SKM-1 (cell line): ENCODE measurements at regions not wholly inside any gene's neighbourhood (a gene's known extent, or its start where the extent isn't known, plus 50 kb on each side); places are given as distances from the start of the nearest gene placed in this dataset.
"Not testable (repeated sequence)": the region's sequence is repeated elsewhere in the genome, so short reads cannot be mapped to it uniquely, and the experiment has no call there.

ENCODE experiments used
- DNase-seq: peaks from one replicate; lab custom pipeline; 2025; ENCODE audit not compliant: unreplicated experiment; lab: John Stamatoyannopoulos, UW

DNA sequence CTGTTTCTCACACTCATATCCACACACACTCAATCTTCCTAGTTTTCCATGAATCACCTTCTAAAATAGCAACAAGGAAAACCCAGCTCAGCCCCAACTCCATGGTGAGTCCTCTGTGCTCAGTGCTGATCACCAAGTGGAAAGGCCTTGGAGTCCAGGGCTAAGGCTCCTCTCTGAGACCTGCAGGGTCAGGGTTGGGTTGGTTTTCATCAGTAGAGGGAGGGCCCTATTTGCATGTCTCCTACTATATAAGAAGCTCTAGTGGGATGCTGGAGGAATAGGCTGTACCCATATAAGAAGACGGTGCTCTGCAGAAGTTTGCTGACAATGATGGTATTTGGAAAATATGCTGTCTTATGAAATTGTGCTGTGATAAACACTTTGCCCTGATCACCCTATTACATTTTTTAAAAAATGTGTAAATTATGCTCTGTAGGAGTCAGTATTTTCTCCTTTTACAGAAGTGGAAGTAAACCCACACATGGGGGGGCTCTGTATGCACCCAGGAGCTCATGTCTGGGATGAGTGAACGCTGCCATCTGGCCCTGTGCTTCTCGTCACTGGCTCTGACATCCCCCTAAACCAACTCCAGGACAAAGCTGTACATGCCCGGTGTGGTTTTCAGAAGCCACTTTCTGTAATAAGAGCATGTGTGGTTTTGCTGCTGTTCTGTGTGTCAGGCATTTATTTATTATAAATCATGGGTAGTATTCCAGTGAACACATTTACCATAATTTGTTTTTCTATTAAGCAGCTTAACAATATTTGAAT is 536.3 kb downstream of the TMEM121 start:
- no peak for DNase-seq

DNA sequence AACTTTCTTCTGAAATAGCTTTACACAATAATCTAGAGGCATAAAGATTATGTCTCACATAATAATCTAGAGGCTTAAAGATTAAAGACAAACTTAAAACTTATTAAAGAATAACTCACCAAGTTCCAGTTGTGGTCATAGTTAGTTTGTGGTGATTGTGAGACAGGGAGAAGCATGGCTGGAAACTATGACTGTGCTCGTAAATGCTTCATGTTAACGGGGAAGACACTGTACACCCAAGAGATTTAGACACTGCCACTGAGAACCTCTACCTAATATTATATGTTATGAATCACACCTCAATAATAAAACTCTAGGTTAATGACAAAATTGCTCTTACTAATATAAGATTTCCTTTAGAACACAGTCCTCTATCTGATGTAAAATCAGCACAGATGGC is 541.6 kb downstream of the TMEM121 start:
- no peak for DNase-seq

DNA sequence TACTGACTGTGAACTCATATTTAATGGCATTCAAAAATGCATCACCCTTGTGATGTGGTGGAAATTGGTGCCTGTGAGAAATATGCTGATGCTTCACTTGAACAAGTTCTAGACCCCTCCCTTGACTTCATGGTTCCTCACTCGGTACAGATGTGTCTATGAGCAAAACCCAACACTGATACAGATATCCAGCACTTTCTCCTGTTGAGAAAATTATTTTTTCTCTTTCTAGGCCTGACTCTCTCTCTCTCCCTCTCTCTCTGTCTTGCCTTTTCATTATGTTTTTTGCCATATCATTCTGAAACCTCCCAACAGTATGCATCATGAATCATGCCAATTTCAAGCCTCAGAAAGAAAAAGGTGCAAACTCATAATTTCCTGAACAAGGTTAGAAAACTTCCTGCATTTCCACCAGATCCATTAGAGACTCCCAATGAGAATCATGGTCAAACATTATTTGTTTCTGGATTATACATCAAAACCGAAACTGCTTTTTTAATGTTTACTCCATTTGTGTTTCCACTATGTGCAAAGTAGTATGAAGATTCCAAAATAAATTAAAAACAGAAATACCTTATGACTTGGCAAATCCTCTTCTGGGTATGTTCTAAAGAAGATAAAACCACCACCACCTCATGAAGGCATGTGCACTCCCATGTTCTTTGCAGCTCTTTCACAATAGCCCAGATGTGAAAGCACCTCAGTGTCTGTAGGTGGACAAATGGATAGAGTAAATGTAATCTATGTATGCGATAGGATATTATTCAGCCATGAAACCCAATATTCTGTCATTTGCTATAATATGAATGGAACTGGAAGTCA is 543.6 kb downstream of the TMEM121 start:
- no peak for DNase-seq

DNA sequence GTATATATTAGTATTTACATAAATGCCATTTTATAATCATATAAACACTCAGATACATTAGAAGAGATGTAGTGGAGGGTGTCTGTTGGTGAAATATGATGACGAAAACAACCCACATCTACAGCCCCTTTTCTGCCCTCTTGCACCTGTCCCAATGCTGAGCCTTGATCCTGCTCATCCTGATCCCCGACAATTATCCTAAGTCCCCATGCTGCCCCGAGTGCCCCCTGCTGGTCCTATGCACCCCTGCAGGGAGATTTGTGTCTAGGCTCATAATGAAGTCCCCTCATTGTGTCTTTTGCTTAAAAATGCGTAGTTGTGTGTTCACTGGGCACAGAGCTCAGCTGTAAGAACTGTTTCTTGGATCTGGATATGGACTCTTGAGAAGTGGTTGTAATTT is 554.5 kb downstream of the TMEM121 start:
- no peak for DNase-seq

DNA sequence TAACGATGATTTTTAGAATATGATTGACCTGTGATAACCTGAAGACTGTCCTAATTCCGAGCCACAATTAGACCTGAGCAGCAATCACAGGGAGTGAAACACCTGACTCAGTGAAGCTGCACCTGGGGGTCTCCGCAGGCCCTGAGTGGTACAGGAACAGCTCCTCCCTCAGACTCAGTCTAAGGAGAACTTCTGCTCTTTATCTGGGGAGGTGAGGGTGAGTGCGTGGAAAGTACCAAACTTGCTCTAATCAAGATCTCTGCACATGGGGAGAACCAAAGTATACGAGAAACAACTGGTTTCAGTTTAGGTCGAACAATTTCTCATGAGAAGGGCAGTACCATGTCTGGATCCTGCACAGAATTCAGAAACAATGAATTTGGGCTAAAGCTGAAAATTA is 555.3 kb downstream of the TMEM121 start:
- not testable (repeated sequence) for DNase-seq

DNA sequence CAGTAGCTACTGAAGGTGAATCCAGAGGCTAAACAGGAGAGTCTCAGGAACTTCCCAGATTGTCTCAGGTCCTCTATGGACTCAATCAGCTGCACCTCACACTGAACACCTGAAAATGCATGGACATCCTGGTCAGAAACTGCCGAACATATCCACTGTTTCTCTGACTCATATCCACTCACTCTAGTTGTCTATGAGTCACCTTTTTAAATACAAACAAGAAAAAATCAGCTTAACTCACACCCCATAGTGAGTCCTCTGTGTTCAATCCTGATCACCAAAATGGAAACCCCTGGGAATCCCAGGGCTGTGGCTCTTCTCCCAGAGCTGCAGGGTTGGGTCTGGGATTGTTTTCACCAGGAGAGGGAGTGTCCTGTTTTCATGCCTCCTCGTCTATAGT is 556.7 kb downstream of the TMEM121 start:
- no peak for DNase-seq

DNA sequence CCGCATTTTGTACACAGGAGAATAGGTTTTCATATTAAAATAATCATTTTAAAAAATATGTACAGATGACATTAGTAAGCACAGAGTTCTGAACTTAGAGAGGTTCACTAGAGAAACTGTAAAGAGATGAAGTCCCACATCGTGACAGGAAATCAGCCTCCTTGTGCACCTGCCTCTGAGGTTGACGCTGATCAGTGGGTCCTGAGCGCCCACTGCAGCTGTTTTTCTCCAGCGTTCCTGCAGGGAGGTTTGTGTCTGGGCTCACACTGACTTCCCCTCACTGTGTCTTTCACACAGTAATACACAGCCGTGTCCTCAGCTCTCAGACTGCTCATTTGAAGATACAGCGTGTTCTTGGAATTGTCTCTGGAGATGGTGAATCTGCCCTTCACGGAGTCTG is 561.5 kb downstream of the TMEM121 start:
- DNase-seq = no peak

DNA sequence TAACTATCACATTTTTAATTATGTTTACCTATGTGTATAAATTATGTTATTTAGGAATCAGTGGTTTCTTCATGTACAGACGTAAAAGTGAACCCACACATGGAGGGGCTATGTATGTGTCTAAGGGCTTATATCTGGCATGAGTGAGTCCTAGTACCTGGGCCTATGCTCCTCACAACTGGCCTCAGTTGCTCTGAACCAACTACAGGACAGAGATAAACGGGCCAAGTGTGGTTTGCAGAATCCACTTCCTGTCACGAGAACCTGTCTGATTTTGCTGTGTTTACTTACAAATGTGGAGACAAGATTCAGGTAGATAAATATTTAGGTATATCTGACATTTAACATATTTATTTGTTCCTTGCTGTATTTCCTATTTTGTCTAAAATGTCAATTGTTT is 562.5 kb downstream of the TMEM121 start:
- DNase-seq = not testable (repeated sequence)

DNA sequence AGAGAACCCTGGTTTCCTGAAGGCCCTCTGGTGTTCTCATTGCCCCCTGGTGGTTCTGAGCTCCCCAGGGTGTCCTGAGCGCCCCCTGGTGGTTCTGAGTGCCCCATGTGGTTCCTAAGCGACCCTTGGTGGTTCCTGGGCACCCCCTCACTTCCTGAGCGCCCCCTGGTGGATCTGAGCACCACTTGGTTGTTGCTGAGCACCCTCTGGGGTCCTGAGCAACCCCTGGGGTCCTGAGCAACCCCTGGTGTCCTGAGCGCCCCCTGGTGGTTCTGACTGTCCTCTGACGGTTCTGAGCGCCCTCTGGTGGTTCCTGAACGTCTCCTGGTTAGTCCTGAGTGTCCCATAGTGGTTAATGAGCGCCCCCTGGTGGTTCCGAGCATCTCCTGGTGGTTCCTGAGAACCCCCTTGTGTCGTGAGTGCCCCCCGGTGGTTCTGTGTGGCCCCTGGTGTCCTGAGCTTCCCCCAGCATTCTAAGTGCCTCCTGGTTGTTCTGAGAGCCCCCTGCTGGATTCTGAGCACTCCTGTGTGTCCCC is 568.3 kb downstream of the TMEM121 start:
- no peak for DNase-seq

DNA sequence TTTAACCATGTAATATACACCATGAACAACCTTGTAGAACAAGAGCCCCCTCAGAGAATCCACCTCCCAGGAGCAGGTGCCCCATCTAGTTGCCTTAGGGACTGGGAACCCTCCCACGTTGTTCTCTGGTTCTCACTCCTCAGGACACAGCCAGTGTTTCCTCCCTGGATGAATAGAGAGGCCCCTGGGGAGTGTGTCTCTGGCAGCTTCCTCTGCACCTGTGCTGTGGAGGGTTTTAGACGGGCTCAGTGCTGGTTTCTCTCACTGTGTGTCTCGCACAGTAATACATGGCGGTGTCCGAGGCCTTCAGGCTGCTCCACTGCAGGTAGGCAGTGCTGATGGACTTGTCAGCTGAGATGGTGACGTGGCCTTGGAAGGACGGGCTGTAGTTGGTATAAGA is 581.3 kb downstream of the TMEM121 start:
- DNase-seq = no peak

DNA sequence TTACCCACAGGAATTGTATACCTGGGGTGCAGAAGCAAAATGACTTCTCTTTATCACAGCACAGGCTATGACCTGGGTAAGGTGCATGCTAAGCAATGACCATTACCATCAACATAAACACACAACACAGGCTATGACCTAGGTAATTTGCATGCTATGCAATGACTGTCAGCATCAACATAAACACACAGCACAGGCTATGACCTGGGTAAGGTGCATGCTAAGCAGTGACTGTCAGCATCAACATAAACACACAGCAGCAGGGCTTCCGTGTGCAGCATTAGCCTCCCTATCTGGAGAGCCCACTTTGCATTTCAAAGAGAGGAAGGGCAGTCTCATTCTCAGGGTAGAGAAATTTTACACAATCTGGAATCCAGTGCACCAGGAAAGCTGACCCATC is 583.0 kb downstream of the TMEM121 start:
- DNase-seq = no peak

DNA sequence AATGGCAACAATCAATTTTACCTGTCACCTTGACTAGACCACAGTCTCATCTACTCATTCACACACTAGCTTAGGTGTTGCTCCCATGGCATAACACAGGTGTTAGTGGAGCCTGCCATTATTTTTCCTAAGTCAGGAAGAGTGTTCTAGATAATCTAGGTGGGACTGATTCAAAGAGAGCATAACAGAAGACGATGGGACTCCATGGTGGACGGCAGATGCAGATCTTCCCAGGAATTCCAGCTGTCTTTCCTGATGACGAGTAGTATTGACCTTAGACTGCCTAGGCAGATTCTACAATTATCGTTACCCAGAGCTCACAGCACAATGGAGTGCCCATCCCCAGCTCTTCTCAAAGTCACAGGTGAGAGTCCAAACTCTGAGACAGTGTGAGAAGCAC is 589.0 kb downstream of the TMEM121 start:
- DNase-seq = no peak

DNA sequence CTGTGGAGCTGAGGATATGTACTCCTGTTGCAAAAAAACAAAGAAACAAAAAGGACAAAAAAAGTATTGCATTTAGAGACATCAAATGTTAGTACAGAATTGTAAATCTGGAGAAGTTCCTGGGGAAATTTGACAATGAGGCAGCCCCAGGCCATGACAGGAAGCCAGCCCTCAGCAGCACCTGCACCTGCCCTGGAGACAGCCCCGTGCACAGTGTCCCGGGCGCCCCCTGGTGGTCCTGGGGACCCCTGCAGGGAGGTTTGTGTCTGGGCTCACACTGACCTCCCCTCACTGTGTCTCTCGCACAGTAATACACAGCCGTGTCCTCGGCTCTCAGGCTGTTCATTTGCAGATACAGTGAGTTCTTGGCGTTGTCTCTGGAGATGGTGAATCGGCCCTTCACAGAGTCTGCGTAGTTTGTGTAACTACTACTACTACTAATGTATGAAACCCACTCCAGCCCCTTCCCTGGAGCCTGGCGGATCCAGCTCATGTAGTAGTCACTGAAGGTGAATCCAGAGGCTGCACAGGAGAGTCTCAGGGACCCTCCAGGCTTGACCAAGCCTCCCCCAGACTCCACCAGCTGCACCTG is 590.1 kb downstream of the TMEM121 start:
- DNase-seq = not testable (repeated sequence)

DNA sequence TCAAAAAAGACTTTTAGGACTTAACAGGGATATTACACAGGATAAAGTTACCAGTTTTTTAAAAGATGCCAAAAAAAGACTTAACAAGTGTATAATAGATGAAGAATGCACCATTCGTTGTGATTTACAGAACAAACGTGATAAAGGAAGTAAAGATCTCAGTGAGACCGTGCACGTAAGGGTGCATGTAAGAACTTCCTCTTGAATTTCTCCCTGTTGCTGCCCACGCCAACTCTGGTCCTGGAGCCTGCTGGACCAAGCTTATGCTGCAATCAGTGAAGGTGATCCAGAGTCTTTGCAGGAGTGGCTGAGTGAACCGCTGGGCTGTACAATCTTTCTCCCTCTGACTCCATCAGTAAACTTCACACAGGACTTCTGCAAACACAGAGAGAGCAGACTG is 593.7 kb downstream of the TMEM121 start:
- no peak for DNase-seq

DNA sequence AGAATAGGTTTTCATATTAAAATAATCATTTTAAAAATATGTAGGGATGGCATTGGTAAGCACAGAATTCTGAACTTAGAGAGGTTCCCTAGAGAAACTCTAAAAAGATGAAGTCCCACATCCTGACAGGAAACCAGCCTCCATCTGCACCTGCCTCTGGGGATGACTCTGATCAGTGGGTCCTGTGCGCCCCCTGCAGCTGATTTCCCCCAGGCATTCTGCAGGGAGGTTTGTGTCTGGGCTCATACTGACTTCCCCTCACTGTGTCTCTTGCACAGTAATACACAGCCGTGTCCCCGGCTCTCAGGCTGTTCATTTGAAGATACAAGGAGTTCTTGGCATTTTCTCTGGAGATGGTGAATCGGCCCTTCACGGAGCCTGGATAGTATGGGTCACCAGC is 602.9 kb downstream of the TMEM121 start:
- DNase-seq = no peak

DNA sequence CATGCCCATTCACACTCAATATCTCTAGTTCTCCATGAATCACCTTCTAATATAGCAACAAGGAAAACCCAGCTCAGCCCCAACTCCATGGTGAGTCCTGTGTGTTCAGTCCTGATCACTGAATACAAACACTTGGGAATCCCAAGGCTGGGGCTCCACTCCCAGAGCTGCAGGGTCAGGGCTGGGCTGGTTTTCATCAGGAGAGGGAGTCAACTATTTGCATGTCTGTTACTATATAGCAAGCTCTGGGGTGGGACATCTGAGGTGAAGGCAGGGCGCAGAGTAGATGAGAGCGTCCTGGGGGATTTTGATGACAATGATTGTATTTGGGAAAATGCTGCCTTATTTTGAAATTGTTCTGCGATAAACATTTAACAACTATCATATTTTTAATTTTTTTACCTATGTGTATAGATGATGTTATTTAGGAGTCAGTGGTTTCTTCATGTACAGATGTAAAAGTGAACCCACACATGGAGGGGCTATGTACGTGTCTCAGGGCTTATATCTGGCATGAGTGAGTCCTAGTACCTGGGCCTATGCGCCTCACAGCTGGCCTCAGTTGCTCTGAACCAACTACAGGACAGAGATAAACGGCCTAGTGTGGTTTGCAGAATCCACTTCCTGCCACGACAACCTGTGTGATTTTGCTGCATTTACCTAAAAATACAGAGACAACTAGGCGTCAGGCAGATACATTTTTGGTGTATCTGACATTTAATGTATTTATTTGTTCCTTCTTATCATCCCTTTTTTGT is 603.7 kb downstream of the TMEM121 start:
- not testable (repeated sequence) for DNase-seq

DNA sequence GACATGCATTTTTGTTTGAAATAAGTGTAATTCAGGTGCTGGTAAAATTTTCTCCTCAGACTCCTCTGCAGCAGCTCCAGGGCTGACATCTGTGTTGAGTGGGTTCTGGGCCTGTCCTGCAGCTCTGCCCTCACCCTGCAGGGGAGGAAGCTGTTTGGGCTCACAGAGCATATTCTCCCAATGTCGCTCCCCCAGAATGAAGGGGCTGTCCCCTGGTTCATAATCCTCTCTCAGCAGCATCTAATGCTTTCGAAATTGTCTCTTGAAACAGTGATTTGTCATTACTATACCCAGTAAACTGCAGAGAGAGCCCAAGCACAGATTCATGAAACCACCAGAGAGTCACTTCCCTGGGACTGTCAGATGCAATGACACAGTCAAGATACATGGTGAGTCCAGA is 606.7 kb downstream of the TMEM121 start:
- DNase-seq = not testable (repeated sequence)

DNA sequence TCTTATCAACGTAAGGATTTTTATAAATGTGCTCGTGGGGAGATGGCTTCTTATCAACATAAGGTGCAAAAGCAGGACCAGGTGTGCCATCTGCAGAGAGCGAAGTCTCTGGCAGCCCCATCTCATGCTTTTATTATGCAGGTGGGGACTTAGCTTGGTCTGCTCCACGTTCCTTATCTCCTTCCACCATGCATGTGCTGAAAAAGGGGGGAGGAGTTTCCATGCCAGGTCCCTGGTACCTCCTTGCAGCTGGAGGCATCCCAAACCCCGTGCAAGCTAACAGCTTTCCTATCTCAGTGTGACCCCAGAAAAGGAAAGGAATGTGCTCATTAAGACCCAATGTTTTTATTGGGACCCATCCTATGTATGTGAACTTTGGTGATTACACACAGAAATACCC is 608.5 kb downstream of the TMEM121 start:
- no peak for DNase-seq

DNA sequence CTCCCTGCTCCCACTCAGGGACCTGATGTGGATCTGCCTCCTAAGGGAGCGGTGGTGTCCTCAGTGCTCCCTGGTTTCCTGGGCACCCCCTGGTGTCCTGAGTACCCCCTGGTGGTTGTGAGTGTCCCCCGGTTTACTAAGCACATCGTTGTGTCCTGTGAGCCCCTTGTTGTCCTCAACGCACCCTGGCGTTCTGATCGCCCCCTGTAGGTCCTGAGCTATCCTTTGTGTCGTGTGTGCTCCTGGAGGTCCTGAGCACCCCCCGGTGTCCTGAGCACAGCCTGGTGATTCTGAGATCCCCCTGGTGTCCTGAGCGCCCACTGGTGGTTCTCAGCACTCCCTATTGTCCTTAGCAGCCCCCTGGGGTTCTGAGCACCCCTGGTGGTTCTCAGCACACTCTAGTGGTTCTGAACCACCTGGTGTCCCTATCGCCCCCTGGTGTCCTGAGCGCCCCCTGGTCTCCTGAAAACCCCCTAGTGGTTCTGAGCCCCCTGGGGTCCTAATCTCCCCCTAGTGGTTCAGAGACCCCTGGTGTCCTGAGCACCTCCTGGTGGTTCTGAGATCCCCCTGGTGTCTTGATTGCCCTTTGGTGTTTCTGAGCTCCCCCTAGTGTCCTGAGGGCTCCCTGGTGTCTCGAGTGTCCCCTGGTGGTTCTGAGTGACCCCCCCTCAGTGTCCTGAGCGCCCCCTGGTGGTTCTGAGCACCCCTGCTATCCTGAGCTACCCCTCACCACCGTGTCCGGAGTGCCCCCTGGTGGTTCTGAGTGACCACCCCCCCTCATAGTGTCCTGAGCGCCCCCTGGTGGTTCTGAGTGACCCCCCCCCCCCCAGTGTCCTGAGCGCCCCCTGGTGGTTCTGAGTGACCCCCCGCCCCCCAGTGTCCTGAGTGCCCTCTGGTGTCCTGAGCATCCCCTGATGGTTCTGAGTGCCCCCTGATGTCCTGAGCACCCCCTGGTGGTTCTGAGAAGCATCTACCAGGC is 615.1 kb downstream of the TMEM121 start:
- no peak for DNase-seq

DNA sequence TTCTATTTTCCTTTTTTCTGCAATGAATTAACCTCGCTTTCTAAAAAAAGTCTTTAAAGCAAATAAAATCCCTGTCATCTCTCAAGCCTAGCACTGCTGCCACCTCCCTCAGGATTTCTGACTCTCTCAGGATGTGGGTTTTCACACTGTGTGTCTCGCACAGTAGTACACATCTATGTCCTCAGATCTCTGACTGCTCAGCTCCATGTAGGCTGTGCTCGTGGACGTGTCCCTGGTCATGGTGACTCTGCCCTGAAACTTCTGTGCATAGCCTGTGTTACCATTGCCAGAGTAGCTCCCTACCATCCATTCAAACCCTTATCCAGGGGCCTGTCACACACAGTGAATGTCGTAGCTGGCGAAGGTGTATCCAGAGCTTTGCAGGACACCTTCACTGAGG is 619.3 kb downstream of the TMEM121 start:
- DNase-seq = not testable (repeated sequence)
